ENCODE measurements at regions not wholly inside any gene's neighbourhood (a gene's known extent, or its start where the extent isn't known, plus 50 kb on each side); places are given as distances from the start of the nearest gene placed in this dataset.

- Histone ChIP-seq H3K27ac (no peak overlapping the region), H3K9me3 (no peaks in the 10 kb centered on the region), H3K27me3 (no peaks in the 10 kb centered on the region), H3K4me3 (no peak overlapping the region), H3K4me1 (peaks cover 0 to 8% (median 0%) of the 10 kb centered on the region in 12 donors), H3K36me3 (no peaks in the 10 kb centered on the region)
- ATAC-seq (no peak), DNase-seq (no peak)
- intact Hi-C loops (cut with DNase I): no loop called here
- TF ChIP-seq CTCF (IDR thresholded peaks at IDR 0.05) (no peak), POLR2A (IDR thresholded peaks at IDR 0.05) (no peak)
- 88 to 93% (median 90%) methylated on average over 7 of the region's 7 CpGs for WGBS, 4 donors
Measured at GRCh38 chr5:82817897-82818676, 259.1 kb downstream of the TMEM167A start.

GRCh38 chr5:82816926-82817325 lies 260.3 kb downstream of the TMEM167A start:
- intact Hi-C loops (cut with DNase I): no loop called here
- TF ChIP-seq CTCF (IDR thresholded peaks at IDR 0.05): no peak
- no peak for TF ChIP-seq POLR2A (IDR thresholded peaks at IDR 0.05)
- Histone ChIP-seq H3K27me3 (no peaks in the 10 kb centered on the region), H3K4me1 (peaks cover 0 to 8% (median 0%) of the 10 kb centered on the region in 12 donors), H3K36me3 (no peaks in the 10 kb centered on the region), H3K4me3 (no peak overlapping the region), H3K27ac (no peak overlapping the region), H3K9me3 (no peaks in the 10 kb centered on the region)
- WGBS, 4 donors: 89 to 92% (median 92%) methylated on average over 5 of the region's 5 CpGs
- DNase-seq (no peak), ATAC-seq (no peak)

GRCh38 chr5:82815871-82816270 lies 261.3 kb downstream of the TMEM167A start:
- H3K4me3 ChIP-seq: no peak overlapping the region
- no peaks in the 10 kb centered on the region for H3K36me3 ChIP-seq
- no peak for DNase-seq
- H3K27me3 ChIP-seq: no peaks in the 10 kb centered on the region
- no peaks in the 10 kb centered on the region for H3K9me3 ChIP-seq
- intact Hi-C loops (cut with DNase I): no loop called here
- no peak overlapping the region for H3K27ac ChIP-seq
- TF ChIP-seq POLR2A (IDR thresholded peaks at IDR 0.05): no peak
- TF ChIP-seq CTCF (IDR thresholded peaks at IDR 0.05): no peak
- 32 to 55% (median 45%) methylated on average over 1 of the region's 1 CpG for WGBS, 4 donors
- peaks cover 0 to 3% (median 0%) of the 10 kb centered on the region in 12 donors for H3K4me1 ChIP-seq
- no peak for ATAC-seq

- Histone ChIP-seq H3K9me3 (no peaks in the 10 kb centered on the region), H3K4me1 (peaks cover 0 to 3% (median 0%) of the 10 kb centered on the region in 12 donors), H3K27ac (no peak overlapping the region), H3K36me3 (no peaks in the 10 kb centered on the region), H3K4me3 (no peak overlapping the region), H3K27me3 (no peaks in the 10 kb centered on the region)
- TF ChIP-seq CTCF (IDR thresholded peaks at IDR 0.05): no peak
- TF ChIP-seq POLR2A (IDR thresholded peaks at IDR 0.05): no peak
- no peak for DNase-seq
- ATAC-seq: no peak
- intact Hi-C loops (cut with DNase I): no loop called here
- 92 to 96% (median 95%) methylated on average over 4 of the region's 4 CpGs for WGBS, 4 donors
Measured at GRCh38 chr5:82813861-82814260, 263.3 kb downstream of the TMEM167A start.
